NCI-H128 (cell line): ENCODE measurements at regions not wholly inside any gene's neighbourhood (a gene's known extent, or its start where the extent isn't known, plus 50 kb on each side); places are given as distances from the start of the nearest gene placed in this dataset.
"Not testable (repeated sequence)": the region's sequence is repeated elsewhere in the genome, so short reads cannot be mapped to it uniquely, and the experiment has no call there.

Experiments
- DNase-seq: peaks from one replicate; lab custom pipeline; 2025; ENCODE audit not compliant: unreplicated experiment; lab: John Stamatoyannopoulos, UW

- DNase-seq, result no peak
Observed at GRCh38 chr7:68043546-68043945, 1046.9 kb downstream of the TYW1 start.

- DNase-seq, result no peak
Observed at GRCh38 chr7:68050627-68051026, 1054.0 kb downstream of the TYW1 start.

GRCh38 chr7:68058014-68058413 lies 1061.4 kb downstream of the TYW1 start:
- no peak for DNase-seq

- no peak for DNase-seq
Observed at GRCh38 chr7:68063171-68063570, 1066.5 kb downstream of the TYW1 start.

GRCh38 chr7:68065581-68065980 lies 1068.9 kb downstream of the TYW1 start:
- DNase-seq, result no peak

- DNase-seq, result no peak
Observed at GRCh38 chr7:68067845-68068244, 1071.2 kb downstream of the TYW1 start.

- DNase-seq, result no peak
Observed at GRCh38 chr7:68070992-68071391, 1074.4 kb downstream of the TYW1 start.

GRCh38 chr7:68073701-68074100 lies 1077.1 kb downstream of the TYW1 start:
- DNase-seq, result no peak

GRCh38 chr7:68074242-68074641 lies 1077.6 kb downstream of the TYW1 start:
- no peak for DNase-seq

- no peak for DNase-seq
Observed at GRCh38 chr7:68078157-68078710, 1081.6 kb downstream of the TYW1 start.

GRCh38 chr7:68082066-68082960 lies 1085.7 kb downstream of the TYW1 start:
- DNase-seq, result not testable (repeated sequence)

- not testable (repeated sequence) for DNase-seq
Observed at GRCh38 chr7:68082961-68083657, 1086.5 kb downstream of the TYW1 start.

GRCh38 chr7:68087401-68087800 lies 1090.8 kb downstream of the TYW1 start:
- no peak for DNase-seq

GRCh38 chr7:68088879-68089278 lies 1092.2 kb downstream of the TYW1 start:
- DNase-seq, result no peak

GRCh38 chr7:68090256-68090655 lies 1093.6 kb downstream of the TYW1 start:
- not testable (repeated sequence) for DNase-seq

GRCh38 chr7:68103319-68103718 lies 1106.7 kb downstream of the TYW1 start:
- no peak for DNase-seq

GRCh38 chr7:68107261-68107660 lies 1110.6 kb downstream of the TYW1 start:
- DNase-seq, result no peak

- no peak for DNase-seq
Observed at GRCh38 chr7:68107968-68108367, 1111.3 kb downstream of the TYW1 start.

GRCh38 chr7:68109299-68109698 lies 1112.7 kb downstream of the TYW1 start:
- no peak for DNase-seq

GRCh38 chr7:68119411-68119810 lies 1122.8 kb downstream of the TYW1 start:
- no peak for DNase-seq

GRCh38 chr7:68121056-68121455 lies 1124.4 kb downstream of the TYW1 start:
- no peak for DNase-seq

GRCh38 chr7:68121655-68122054 lies 1125.0 kb downstream of the TYW1 start:
- no peak for DNase-seq
